HG03378 (cell line): ENCODE measurements at regions not wholly inside any gene's neighbourhood (a gene's known extent, or its start where the extent isn't known, plus 50 kb on each side); places are given as distances from the start of the nearest gene placed in this dataset.

Experiments used
- ATAC-seq: cut with Tn5 transposase; IDR thresholded peaks from one replicate; pipeline ENCODE4 v1.9.1; 2021; ENCODE audit warnings: mild to moderate bottlenecking, moderate library complexity; ENCODE audit not compliant: unreplicated experiment

GRCh38 chr7:30212701-30213111 lies 71.7 kb upstream of the ZNRF2 start:
- ATAC-seq = no peak

- no peak for ATAC-seq
Observed at GRCh38 chr7:30213637-30214036, 70.8 kb upstream of the ZNRF2 start.

- no peak for ATAC-seq
Observed at GRCh38 chr7:30214651-30215137, 69.7 kb upstream of the ZNRF2 start.

- no peak for ATAC-seq
Observed at GRCh38 chr7:30221764-30222163, 62.6 kb upstream of the ZNRF2 start.

- no peak for ATAC-seq
Observed at GRCh38 chr7:30222515-30223215, 61.7 kb upstream of the ZNRF2 start.

GRCh38 chr7:30223896-30224295 lies 60.5 kb upstream of the ZNRF2 start:
- ATAC-seq = no peak

- ATAC-seq = peak; percentile 36
Observed at GRCh38 chr7:30224511-30225062, 59.8 kb upstream of the ZNRF2 start.

- ATAC-seq = peak; percentile 86
Observed at GRCh38 chr7:30225863-30226613, 58.4 kb upstream of the ZNRF2 start.

GRCh38 chr7:30226614-30227268 lies 57.7 kb upstream of the ZNRF2 start:
- no peak for ATAC-seq

GRCh38 chr7:30231271-30231670 lies 53.1 kb upstream of the ZNRF2 start:
- ATAC-seq = no peak

- no peak for ATAC-seq
Observed at GRCh38 chr7:30232391-30232790, 52.0 kb upstream of the ZNRF2 start.
